GM13976 (cell line): ENCODE measurements at regions not wholly inside any gene's neighbourhood (a gene's known extent, or its start where the extent isn't known, plus 50 kb on each side); places are given as distances from the start of the nearest gene placed in this dataset.

ENCODE experiments used
- DNase-seq: peaks from one replicate; pipeline ENCODE4 v3.0.0; 2012; ENCODE audit warnings: low spot score
- in situ Hi-C: fragments of 300-500 bp; cut with MboI; formaldehyde crosslinking; loops from one replicate; pipeline ENCODE4 v1.12.0; 2022; ENCODE audit warnings: low sequenced_read_pairs, mixed read lengths, inconsistent platforms; ENCODE audit not compliant: unreplicated experiment
- TF ChIP-seq, protein P1 (sequence below): IDR thresholded peaks from 2 replicates; pipeline ENCODE4 v1.5.1; 2012; ENCODE audit warnings: borderline replicate concordance, mild to moderate bottlenecking; ENCODE audit not compliant: insufficient read depth; ENCODE audit errors: extremely low read depth, missing control alignments, control extremely low read depth

DNA sequence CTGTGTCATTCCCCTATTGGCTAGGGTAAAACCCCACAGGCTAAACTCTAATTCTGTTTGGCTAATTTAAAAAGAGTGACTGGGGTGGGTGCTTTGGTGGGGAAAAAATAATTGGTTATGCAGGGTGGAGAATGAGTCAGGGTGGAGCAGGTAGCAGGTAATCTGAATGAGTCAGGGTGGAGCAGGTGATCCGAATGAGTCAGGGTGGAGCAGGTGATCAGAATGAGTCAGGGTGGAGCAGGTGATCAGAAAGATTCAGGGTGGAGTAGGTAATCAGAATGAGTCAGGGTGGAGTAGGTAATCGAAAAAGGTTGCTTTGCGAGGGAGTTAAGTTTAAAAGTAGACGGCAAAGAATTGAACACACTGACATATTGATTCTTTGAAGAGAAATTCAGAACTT lies 1218.8 kb upstream of the ATXN8OS start:
- in situ Hi-C loops = no loop called here
- DNase-seq = no peak
- TF ChIP-seq, protein P1, sequence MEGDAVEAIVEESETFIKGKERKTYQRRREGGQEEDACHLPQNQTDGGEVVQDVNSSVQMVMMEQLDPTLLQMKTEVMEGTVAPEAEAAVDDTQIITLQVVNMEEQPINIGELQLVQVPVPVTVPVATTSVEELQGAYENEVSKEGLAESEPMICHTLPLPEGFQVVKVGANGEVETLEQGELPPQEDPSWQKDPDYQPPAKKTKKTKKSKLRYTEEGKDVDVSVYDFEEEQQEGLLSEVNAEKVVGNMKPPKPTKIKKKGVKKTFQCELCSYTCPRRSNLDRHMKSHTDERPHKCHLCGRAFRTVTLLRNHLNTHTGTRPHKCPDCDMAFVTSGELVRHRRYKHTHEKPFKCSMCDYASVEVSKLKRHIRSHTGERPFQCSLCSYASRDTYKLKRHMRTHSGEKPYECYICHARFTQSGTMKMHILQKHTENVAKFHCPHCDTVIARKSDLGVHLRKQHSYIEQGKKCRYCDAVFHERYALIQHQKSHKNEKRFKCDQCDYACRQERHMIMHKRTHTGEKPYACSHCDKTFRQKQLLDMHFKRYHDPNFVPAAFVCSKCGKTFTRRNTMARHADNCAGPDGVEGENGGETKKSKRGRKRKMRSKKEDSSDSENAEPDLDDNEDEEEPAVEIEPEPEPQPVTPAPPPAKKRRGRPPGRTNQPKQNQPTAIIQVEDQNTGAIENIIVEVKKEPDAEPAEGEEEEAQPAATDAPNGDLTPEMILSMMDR = no peak

GRCh38 chr13:68872338-68872737 lies 1235.3 kb upstream of the ATXN8OS start:
- in situ Hi-C loops = no loop called here
- TF ChIP-seq, protein P1 = no peak
- no peak for DNase-seq

DNA sequence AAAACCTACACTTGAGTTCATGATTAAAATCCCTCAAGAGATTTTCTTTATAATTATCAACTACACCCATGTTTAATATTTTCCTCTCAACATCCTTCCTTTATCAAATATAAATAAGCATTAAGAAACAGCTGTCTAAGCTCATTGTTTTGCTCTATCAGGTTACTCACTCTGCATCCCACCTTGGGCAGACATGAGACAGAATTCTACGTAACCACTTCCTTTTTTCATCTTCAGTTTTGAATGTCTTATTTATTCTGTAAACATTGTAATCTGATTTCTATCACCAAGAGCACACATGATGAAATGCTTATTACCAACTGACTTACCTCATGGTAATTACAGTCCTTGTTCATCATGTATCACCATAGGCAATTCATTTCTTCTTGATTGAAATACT lies 1256.6 kb upstream of the ATXN8OS start:
- TF ChIP-seq, protein P1 = no peak
- in situ Hi-C loops = no loop called here
- DNase-seq = no peak

- no peak for DNase-seq
- TF ChIP-seq, protein P1 = no peak
- in situ Hi-C loops = no loop called here
Observed at GRCh38 chr13:68850160-68850559, 1257.5 kb upstream of the ATXN8OS start.

GRCh38 chr13:68846663-68847062 lies 1261.0 kb upstream of the ATXN8OS start:
- TF ChIP-seq, protein P1 = no peak
- in situ Hi-C loops = no loop called here
- no peak for DNase-seq

- TF ChIP-seq, protein P1 = no peak
- in situ Hi-C loops = no loop called here
Observed at GRCh38 chr13:68834375-68834774, 1273.3 kb upstream of the ATXN8OS start.

DNA sequence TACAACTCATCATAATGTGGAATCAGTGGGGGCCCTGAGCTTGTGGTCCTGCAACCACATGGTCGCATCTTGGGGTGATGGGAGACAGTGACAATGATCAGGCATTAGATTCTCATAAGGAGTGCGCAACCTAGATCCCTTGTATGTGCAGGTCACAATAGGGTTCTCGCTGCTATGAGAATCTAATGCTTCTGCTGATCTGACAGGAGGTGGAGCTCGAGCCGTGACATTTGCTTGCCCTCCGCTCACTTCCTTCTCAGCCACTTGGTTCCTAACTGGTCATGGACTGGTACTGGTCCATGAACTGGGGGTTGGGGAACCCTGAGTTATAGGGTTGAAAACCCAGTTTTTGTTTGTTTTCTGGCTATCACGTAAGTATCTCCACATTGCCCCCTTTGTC lies 1290.9 kb upstream of the ATXN8OS start:
- no peak for DNase-seq
- TF ChIP-seq, protein P1 = no peak
- in situ Hi-C loops = no loop called here

More at GRCh38 chr13:68834375-68834774, 1273.3 kb upstream of the ATXN8OS start:
- no peak for DNase-seq
